CD4-positive, alpha-beta T cell (primary cell): ENCODE measurements at regions not wholly inside any gene's neighbourhood (a gene's known extent, or its start where the extent isn't known, plus 50 kb on each side); places are given as distances from the start of the nearest gene placed in this dataset.

Experiments used
- ATAC-seq: fragments of 200-7000 bp; cut with Tn5 transposase; one replicate; pipeline ENCODE4 v1.10.0; 2022; ENCODE audit warnings: mild to moderate bottlenecking; ENCODE audit not compliant: poor library complexity
- CTCF ChIA-PET: fragments of 350-600 bp; sonication (Branson Sonifier 250); formaldehyde crosslinking; loops from one replicate; lab custom pipeline; 2021; ENCODE audit warnings: antibody characterized with exemption, inconsistent platforms; lab: Charles Lee
- POLR2A ChIA-PET: fragments of 350-600 bp; sonication (Branson Sonifier 250); formaldehyde crosslinking; loops from one replicate; lab custom pipeline; 2021; ENCODE audit warnings: antibody characterized with exemption, inconsistent platforms; lab: Charles Lee
- DNase-seq, 14 experiments: peaks; one replicate each; pipeline ENCODE4 v3.0.0-alpha.2; 2013 to 2020; ENCODE audit warnings: mixed read lengths in 2 of 14
- H3K27ac ChIP-seq, 2 donors: one replicate each; pipeline versions ENCODE4 v1.5.1 to v1.7.0; 2013; ENCODE audit warnings: low read length in 2 of 2, low read depth in 1 of 2, mild to moderate bottlenecking in 1 of 2
- H3K27me3 ChIP-seq, 2 experiments: 1 replicate in 1 of 2; 2 replicates in 1 of 2; pipeline versions ENCODE4 v1.6.1 to v1.7.0; 2013; ENCODE audit warnings: low read length in 2 of 2, control low read depth in 1 of 2, mild to moderate bottlenecking in 1 of 2, moderate library complexity in 1 of 2; ENCODE audit not compliant: insufficient read depth in 2 of 2, control insufficient read depth in 1 of 2
- H3K36me3 ChIP-seq: one replicate; pipeline ENCODE4 v1.6.1; 2013; ENCODE audit warnings: low read length, control low read depth; ENCODE audit not compliant: insufficient read depth
- H3K4me1 ChIP-seq: one replicate; pipeline ENCODE4 v1.6.1; 2013; ENCODE audit warnings: low read length, control low read depth; ENCODE audit not compliant: insufficient read depth
- H3K4me3 ChIP-seq: one replicate; pipeline ENCODE4 v1.5.1; 2013; ENCODE audit warnings: mild to moderate bottlenecking, low read length, moderate library complexity
- H3K9me3 ChIP-seq, 2 experiments: 1 replicate in 1 of 2; 2 replicates in 1 of 2; pipeline versions ENCODE4 v1.6.1 to v1.7.0; 2013; ENCODE audit warnings: low read length in 2 of 2, mild to moderate bottlenecking in 2 of 2, control low read depth in 1 of 2, moderate library complexity in 1 of 2; ENCODE audit not compliant: control insufficient read depth in 1 of 2, insufficient read depth in 1 of 2
- H3K27ac Mint-ChIP-seq: one replicate; pipeline ENCODE4 v1.8.0; 2020; ENCODE audit warnings: mixed read lengths
- H3K27me3 Mint-ChIP-seq: one replicate; pipeline ENCODE4 v1.8.0; 2021; ENCODE audit warnings: mixed read lengths
- H3K36me3 Mint-ChIP-seq: one replicate; pipeline ENCODE4 v1.8.0; 2021; ENCODE audit warnings: low read depth, mixed read lengths
- H3K4me1 Mint-ChIP-seq: one replicate; pipeline ENCODE4 v1.8.0; 2021; ENCODE audit warnings: low read depth, mixed read lengths
- H3K4me3 Mint-ChIP-seq: one replicate; pipeline ENCODE4 v1.8.0; 2020; ENCODE audit warnings: mild to moderate bottlenecking, mixed read lengths
- H3K9me3 Mint-ChIP-seq: one replicate; pipeline ENCODE4 v1.8.0; 2020; ENCODE audit warnings: mixed read lengths
- intact Hi-C, 2 experiments: fragments of 100-400 bp; cut with DNase I in 1 of 2; cut with micrococcal nuclease in 1 of 2; formaldehyde crosslinking; loops; one replicate each; pipeline versions ENCODE4 v1.15.1 to v1.9.0; 2023 to 2025; cut with DNase I, micrococcal nuclease
- TF ChIP-seq, protein P1 (sequence below): fragments of 200-600 bp; IDR thresholded peaks from one replicate; pipeline ENCODE4 v1.8.0; 2022; ENCODE audit warnings: antibody characterized with exemption, mild to moderate bottlenecking

- intact Hi-C loops: no loop called here
- ATAC-seq (no peak), DNase-seq (no peak)
- H3K4me3 ChIP-seq: no peak overlapping the region
- Mint-ChIP-seq H3K4me1 (no peaks in the 10 kb centered on the region), H3K4me3 (no peak overlapping the region), H3K36me3 (no peaks in the 10 kb centered on the region), H3K9me3 (no peaks in the 10 kb centered on the region), H3K27ac (no peak overlapping the region), H3K27me3 (no peaks in the 10 kb centered on the region)
- no peaks in the 10 kb centered on the region for H3K4me1 ChIP-seq
- no peak overlapping the region for H3K27ac ChIP-seq
- CTCF ChIA-PET: no interaction called here
- POLR2A ChIA-PET: no interaction called here
- H3K27me3 ChIP-seq: no peaks in the 10 kb centered on the region
- TF ChIP-seq, protein P1, sequence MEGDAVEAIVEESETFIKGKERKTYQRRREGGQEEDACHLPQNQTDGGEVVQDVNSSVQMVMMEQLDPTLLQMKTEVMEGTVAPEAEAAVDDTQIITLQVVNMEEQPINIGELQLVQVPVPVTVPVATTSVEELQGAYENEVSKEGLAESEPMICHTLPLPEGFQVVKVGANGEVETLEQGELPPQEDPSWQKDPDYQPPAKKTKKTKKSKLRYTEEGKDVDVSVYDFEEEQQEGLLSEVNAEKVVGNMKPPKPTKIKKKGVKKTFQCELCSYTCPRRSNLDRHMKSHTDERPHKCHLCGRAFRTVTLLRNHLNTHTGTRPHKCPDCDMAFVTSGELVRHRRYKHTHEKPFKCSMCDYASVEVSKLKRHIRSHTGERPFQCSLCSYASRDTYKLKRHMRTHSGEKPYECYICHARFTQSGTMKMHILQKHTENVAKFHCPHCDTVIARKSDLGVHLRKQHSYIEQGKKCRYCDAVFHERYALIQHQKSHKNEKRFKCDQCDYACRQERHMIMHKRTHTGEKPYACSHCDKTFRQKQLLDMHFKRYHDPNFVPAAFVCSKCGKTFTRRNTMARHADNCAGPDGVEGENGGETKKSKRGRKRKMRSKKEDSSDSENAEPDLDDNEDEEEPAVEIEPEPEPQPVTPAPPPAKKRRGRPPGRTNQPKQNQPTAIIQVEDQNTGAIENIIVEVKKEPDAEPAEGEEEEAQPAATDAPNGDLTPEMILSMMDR: no peak
- peaks cover 0 to 27% of the 10 kb centered on the region in 2 experiments for H3K9me3 ChIP-seq
- H3K36me3 ChIP-seq: no peaks in the 10 kb centered on the region
These were observed 50.1 kb upstream of the INPP5A start for GRCh38 chr10:132487241-132488135.
